Loucy (cell line): ENCODE measurements at regions not wholly inside any gene's neighbourhood (a gene's known extent, or its start where the extent isn't known, plus 50 kb on each side); places are given as distances from the start of the nearest gene placed in this dataset.

Experiments
- CTCF ChIP-seq: fragments of 200-600 bp; sonication (generic); conservative IDR thresholded peaks from 2 replicates; pipeline ENCODE4 v1.5.1; 2014; ENCODE audit warnings: mild to moderate bottlenecking, antibody characterized with exemption, low read length
- EZH2phosphoT487 ChIP-seq: fragments of 200-600 bp; IDR thresholded peaks from 2 replicates; pipeline ENCODE4 v1.6.1; 2018; ENCODE audit warnings: antibody characterized with exemption, mild to moderate bottlenecking, moderate library complexity, borderline replicate concordance

DNA sequence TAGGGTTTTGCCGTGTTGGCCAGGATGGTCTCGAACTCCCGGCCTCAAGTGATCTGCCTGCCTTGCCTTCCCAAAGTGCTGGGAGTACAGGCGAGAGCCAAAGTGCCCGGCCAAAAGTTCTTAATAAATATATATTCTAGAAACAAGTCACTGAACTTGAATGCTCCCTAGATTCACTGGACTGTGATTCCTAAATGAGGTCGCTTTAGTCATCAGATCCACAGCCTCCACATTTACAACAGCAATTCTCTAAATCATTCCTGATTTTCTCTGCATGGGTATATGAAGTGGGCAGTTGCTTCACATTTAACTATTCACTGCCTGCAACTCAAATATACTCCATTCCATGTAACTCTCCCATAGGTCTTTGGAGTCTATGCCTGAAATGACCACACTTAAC is 813.0 kb downstream of the GALC start:
- no peak for TF ChIP-seq CTCF
- TF ChIP-seq EZH2phosphoT487: no peak
